ENCODE measurements at regions not wholly inside any gene's neighbourhood (a gene's known extent, or its start where the extent isn't known, plus 50 kb on each side); places are given as distances from the start of the nearest gene placed in this dataset.

DNA sequence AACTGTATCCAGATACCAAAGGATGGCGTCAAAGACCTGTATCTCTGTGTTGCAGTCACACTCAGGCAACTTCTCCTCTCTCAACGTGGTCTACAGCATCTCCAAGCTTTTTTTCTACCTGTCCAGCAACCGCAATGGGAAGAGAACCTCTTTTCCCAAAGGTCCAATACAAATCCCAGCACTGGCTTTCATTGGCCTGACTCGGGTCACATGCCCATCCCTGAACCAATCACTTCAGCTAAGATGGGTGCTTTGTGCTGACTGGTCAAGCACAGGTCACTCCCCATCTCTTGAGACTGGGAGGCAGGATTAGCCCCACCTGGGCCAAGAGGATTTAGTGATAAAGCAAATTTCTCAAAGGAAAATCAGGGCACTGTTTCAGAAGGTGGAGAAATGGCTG is 71.2 kb upstream of the C16orf82 start:
- TF ChIP-seq, protein P1, sequence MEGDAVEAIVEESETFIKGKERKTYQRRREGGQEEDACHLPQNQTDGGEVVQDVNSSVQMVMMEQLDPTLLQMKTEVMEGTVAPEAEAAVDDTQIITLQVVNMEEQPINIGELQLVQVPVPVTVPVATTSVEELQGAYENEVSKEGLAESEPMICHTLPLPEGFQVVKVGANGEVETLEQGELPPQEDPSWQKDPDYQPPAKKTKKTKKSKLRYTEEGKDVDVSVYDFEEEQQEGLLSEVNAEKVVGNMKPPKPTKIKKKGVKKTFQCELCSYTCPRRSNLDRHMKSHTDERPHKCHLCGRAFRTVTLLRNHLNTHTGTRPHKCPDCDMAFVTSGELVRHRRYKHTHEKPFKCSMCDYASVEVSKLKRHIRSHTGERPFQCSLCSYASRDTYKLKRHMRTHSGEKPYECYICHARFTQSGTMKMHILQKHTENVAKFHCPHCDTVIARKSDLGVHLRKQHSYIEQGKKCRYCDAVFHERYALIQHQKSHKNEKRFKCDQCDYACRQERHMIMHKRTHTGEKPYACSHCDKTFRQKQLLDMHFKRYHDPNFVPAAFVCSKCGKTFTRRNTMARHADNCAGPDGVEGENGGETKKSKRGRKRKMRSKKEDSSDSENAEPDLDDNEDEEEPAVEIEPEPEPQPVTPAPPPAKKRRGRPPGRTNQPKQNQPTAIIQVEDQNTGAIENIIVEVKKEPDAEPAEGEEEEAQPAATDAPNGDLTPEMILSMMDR (IDR thresholded peaks at IDR 0.05; ENCODE audit: low read depth, low read length) = no peak
- TF ChIP-seq EZH2phosphoT487 (IDR thresholded peaks at IDR 0.05; ENCODE audit: low read depth) = no peak

Measured in OCI-LY3 (cell line).